GM12874 (cell line): ENCODE measurements at regions not wholly inside any gene's neighbourhood (a gene's known extent, or its start where the extent isn't known, plus 50 kb on each side); places are given as distances from the start of the nearest gene placed in this dataset.

Experiments
- TF ChIP-seq, protein P1 (sequence below): IDR thresholded peaks from 2 replicates; pipeline ENCODE4 v1.5.1; 2011; ENCODE audit warnings: low read depth, mild to moderate bottlenecking, control low read depth, low read length, moderate library complexity; ENCODE audit not compliant: insufficient read depth

DNA sequence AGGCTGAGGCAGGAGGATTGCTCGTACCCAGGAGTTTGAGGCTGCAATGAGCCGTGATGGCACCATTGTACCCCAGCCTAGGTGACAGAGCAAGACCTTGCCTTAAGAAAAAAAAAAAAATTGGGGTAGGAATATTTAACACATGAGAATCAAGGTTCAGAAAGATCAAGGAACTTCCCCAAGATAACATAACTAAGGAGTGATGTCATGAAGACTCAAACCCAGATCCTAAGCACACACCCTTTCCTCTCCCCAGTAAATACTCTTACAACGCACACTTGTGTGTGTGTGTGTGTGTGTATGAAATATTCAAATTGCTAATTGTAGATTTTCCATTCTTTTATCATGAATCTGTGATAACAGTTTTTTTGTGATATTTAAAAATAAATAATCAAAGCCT, 90.6 kb upstream of the NUDT4 start:
- TF ChIP-seq, protein P1, sequence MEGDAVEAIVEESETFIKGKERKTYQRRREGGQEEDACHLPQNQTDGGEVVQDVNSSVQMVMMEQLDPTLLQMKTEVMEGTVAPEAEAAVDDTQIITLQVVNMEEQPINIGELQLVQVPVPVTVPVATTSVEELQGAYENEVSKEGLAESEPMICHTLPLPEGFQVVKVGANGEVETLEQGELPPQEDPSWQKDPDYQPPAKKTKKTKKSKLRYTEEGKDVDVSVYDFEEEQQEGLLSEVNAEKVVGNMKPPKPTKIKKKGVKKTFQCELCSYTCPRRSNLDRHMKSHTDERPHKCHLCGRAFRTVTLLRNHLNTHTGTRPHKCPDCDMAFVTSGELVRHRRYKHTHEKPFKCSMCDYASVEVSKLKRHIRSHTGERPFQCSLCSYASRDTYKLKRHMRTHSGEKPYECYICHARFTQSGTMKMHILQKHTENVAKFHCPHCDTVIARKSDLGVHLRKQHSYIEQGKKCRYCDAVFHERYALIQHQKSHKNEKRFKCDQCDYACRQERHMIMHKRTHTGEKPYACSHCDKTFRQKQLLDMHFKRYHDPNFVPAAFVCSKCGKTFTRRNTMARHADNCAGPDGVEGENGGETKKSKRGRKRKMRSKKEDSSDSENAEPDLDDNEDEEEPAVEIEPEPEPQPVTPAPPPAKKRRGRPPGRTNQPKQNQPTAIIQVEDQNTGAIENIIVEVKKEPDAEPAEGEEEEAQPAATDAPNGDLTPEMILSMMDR, result no peak

DNA sequence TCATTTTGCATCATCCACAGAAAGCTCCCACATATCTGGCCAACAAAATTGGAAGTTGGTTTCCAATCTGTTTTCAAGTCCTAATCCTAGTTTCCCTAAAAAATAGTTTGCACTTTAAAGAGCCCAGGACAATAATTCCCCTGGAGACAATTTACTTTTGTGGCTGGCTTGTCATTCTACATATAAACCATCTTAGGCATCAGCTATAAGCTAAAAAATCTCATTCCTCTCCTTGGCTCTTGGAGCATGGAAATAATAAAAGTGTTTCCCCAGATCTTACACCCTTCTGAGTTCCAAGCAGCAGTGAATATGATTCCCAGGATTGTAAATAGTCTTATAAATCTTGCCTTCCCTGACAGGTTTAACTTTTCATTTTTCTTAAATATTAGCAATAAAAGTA, 89.1 kb upstream of the NUDT4 start:
- TF ChIP-seq, protein P1, result no peak

DNA sequence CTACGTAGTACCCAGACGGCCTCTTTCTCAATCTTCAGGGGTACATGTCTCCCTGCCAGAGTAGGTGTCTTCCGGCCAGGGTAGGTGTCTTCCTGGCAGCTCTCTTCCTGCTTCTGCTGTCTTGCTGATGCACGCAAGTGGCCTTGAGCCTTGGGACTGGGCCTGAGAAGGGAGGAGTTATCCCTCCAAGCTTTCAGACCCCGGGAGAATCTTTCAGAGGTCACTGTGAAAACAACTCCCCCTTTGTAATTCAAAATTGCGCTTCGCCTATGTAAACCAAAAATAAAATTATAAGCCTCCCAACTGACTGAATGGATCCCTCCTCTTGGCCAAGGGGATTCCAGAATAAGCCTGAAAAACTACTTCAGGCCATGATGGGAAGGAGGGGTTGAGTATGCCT, 87.3 kb upstream of the NUDT4 start:
- TF ChIP-seq, protein P1, result no peak

DNA sequence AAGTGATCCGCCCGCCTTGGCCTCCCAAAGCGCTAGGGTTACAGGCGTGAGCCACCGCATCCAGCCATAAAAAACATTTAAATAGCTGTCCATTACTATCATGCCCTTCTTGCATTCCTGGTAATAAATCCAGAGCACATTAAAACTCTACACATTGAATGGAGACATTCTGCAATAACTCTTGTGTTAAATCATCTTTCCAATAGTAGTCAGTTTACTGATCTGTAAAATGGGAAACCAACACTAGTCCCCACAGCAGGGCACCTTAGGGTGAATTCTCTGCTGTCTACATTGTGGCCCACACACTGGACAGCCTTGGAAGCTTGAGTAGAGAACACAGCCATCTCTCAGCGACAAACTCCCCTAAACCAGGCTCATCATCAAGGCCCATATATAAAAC, 85.5 kb upstream of the NUDT4 start:
- TF ChIP-seq, protein P1, result no peak

DNA sequence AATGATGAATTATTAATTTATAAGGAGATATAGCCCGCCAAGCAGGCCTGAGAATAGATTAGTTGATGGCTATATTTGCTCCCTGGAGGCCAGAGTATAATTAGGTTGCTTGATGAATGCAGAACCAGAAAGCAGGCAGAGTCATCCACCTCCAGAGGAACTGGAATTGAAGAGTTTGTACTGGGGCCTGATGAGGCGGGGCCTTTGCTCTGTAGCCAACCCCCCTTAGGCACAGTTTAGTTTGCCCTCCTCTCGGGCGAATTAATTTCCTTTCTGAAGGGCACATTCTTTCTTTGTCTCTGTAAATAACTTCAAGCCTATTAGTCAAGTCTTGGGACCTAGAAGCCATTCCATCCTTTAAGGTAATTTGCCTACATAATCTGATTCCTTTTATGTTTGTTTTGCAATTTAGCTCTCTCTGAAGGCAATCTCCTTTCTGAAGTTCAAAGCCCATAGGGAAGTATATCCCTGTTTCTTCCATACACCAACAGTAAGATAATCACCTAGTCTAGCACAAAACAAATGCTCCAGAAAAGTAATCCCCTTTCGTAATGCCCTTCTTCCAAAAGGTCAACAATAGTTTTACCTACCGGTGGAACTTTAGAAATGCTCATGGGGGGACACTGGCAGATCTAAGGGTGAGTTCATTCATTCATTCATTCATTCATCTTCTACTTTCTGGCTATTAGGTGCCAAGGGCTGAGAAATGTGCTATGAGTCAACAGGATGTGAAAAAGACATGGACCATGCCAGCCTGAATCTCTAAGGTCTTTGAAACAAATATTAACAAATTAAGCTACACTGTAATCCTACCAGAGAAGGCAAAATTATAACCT, 84.8 kb upstream of the NUDT4 start:
- TF ChIP-seq, protein P1, result no peak

DNA sequence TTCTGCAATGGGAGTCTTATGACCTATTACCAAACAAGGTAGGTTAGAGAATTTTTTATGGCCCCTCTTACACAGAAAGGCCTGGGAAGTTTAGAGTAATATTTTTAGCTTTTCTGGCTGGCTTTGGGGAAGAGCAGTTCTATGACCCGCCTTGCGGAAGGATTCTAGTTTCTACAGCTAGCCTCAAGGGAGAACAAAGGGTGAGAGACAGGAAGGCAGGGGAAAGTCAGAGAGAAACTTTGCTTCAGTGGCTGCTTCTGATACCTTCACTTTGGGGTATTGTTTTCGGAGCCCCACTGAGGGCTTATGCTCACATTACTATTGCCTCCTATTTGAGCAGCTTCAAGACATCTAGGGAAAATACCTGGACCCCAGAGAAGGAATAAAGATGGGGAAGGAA, 80.7 kb upstream of the NUDT4 start:
- TF ChIP-seq, protein P1, result no peak

DNA sequence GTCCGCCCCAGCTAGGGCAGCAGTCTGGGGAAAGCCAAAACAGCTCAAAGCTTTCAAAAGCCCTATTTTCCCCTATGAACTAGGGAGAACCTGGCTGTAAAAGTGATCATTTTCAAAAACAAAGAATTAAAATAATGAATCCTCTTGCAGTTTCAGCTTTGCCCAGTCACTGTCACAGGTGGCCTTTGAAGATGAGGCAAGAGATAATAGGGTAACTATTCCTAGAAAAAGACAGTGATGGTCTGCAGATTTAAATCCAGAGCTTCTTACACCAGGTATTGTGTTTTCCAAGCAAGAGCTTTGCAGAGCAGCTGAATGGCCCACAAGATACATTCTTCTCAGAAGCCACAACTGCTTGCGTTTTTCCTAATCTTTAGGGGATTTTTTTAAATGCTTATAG, 80.2 kb upstream of the NUDT4 start:
- TF ChIP-seq, protein P1, result no peak
